GM21619 (cell line): ENCODE measurements at regions not wholly inside any gene's neighbourhood (a gene's known extent, or its start where the extent isn't known, plus 50 kb on each side); places are given as distances from the start of the nearest gene placed in this dataset.

Source experiments
- ATAC-seq: cut with Tn5 transposase; IDR thresholded peaks from one replicate; pipeline ENCODE4 v1.9.1; 2021; ENCODE audit not compliant: unreplicated experiment

GRCh38 chr17:5635949-5636348, 51.6 kb upstream of the NLRP1 start:
- ATAC-seq, result no peak

GRCh38 chr17:5638596-5638995, 54.3 kb upstream of the NLRP1 start:
- ATAC-seq, result no peak

- ATAC-seq, result no peak
Observed at GRCh38 chr17:5640726-5641125, 56.4 kb upstream of the NLRP1 start.

DNA sequence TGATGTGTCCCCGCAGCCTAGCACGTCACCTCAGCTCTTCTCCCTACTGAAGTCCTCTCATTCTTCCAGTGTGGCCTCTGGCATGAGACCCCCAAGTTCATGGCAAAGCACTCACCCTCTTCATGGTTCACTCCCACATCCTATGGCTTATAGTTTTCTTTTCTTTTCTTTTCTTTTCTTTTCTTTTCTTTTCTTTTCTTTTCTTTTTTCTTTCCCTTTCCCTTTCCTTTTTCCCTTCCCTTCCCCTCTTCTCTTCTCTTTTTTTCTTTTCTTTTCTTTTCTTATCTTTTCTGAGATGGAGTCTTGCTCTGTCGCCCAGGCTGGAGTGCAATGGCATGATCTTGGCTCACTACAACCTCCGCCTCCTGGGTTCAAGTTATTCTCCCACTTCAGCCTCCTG, 58.4 kb upstream of the NLRP1 start:
- no peak for ATAC-seq

DNA sequence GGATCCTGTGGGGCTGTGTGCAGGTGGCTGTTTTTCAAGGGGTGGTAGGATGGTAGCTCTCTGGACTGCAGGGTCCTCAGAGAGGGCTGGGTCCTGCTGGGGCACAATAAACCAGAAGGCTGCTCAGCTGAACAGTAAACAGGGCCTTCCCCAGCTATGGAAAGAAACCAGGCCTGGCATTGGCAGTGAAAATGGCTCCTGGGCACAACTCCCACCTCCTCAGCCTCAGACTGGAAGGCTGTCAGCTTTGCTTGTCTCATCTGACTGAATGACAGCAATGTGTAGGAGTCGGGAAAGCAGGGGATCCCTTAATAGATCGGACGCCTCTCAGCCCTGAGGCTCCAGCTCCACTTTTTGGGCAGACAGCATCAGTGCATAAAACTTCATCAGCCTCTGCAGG, 59.8 kb upstream of the NLRP1 start:
- no peak for ATAC-seq

GRCh38 chr17:5651348-5651747, 67.0 kb upstream of the NLRP1 start:
- no peak for ATAC-seq

DNA sequence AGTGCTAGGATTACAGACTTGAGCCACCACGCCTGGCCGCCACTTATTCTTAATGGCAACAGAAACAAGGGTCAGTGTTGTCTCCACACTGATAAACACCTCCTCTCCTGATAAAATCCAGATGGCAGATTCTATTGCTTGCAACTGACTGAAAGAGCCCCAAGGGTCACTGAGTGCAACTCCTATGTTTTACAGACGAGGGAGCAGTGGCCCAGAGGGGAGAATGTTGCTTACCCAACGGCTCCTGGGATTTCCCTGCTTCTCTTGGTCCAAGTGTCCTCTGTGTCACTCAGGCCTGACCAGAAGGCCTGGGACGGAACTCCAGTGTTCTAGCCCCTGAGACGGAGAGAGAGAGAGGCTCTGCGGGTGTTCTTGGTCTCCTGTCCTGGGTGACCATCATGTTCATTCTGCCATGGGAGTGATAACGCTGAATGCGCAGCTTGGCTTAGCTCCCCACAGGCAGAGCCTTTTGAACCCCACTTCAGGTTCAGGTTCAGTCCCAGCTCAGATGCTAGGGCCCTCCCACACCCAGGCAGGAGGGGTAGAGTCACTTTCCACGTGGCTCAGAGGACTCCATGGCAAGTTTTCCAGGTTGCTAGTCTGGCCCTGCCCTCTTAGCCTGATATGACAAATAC, 77.3 kb upstream of the NLRP1 start:
- no peak for ATAC-seq

GRCh38 chr17:5662409-5663085, 78.2 kb upstream of the NLRP1 start:
- ATAC-seq, result no peak

- ATAC-seq, result no peak
Observed at GRCh38 chr17:5665164-5665563, 80.9 kb upstream of the NLRP1 start.

- no peak for ATAC-seq
Observed at GRCh38 chr17:5667871-5668270, 83.6 kb upstream of the NLRP1 start.

- ATAC-seq, result no peak
Observed at GRCh38 chr17:5668557-5669138, 84.3 kb upstream of the NLRP1 start.

GRCh38 chr17:5669191-5669590, 84.9 kb upstream of the NLRP1 start:
- ATAC-seq, result no peak

- no peak for ATAC-seq
Observed at GRCh38 chr17:5672141-5672540, 87.8 kb upstream of the NLRP1 start.

- no peak for ATAC-seq
Observed at GRCh38 chr17:5672815-5673430, 88.6 kb upstream of the NLRP1 start.

DNA sequence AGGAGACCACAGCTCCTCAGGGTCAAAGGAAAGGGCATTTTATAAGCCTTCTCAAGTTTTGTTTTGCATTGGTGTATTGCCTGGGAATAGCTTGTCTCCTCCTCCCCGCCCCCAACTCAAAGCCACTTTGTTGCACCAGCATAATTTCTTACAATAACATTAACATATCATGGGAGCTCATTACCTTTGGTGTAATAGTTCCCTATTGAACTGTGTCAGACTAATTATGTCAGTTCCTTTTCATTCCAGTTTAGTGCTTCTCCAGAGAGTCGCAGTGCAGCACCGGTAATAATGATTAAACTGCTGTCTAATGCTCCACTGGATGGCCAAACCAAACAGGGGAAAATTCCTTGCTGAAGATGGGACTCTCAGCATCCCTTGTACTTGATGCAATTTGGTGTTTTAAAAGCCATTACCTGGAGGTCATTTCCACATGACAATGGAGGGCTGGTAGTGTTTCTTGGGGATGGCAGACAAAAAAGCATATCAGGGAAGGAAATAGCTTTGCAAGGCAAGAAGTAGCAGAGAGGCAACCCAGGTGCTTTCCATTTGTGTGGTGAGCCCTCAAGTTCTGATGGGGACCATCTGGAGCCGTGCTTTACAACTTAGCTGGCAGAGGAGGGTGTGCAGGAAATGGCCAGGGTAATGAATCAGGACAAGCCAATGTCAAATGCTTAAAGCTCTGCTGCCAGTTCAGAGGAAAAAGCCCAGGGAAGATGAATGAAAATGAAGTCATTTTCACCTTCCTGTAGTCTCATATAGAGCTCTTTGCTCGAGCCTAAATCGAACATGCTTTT, 91.5 kb upstream of the NLRP1 start:
- no peak for ATAC-seq

DNA sequence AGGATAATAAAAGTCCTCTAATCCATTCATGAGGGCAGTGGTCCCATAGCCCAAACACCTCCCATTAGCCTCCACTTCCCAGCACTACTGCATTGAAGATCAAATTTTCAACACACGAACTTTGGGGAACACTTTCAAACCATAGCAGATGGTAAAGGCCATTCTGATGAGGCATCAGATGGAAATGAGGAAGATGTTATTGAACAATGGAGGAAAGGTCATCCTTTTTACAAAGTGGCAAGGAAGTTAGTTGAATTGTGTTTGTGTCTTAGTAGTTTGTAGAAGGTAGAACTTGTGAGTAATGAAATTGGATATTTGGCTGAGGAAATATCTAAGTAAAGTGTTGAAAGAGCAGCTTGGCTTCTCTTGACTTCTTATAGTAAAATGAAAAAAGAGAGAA, 93.3 kb upstream of the NLRP1 start:
- ATAC-seq, result no peak

DNA sequence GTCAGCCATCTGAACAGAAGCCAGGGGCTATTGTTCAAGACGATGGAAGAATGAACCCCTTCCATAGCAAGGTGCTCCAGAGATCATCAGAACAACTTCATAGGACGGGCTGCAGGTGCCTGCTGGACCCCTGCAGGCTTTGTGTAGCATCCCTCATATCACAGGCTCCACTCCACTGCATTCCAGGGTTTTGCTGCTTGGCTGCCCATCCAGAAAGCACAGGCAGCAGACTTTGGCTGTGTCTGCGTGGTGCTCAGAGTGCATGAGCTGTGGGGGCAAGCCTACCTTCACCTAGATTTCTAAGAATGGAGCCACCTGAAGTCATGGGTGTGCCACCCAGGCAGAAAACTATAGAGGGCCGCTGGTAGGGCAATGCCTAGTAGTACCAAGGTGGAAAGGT, 93.9 kb upstream of the NLRP1 start:
- no peak for ATAC-seq

GRCh38 chr17:5680766-5681165, 96.5 kb upstream of the NLRP1 start:
- no peak for ATAC-seq

DNA sequence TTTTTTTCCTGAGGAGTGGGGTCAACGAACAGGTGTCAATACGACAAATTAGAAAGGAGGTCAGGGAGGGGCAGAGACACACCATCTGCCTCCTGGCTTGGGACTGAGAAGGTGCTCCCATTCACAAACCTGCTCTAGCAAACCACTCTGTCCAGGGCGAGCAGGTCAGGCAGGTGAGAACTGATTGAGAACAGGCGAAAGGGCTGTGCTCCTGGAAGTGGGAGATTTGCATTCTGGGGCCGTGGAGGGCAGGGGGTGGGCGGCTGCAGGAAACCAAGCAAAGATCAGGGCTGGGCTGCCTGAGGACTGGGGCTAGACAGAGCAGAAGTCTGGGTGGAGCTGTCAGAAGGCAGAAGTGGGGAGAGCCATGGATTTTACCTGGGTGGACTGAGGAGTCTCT, 98.9 kb upstream of the NLRP1 start:
- ATAC-seq, result no peak

GRCh38 chr17:5686074-5686635, 101.8 kb upstream of the NLRP1 start:
- no peak for ATAC-seq

DNA sequence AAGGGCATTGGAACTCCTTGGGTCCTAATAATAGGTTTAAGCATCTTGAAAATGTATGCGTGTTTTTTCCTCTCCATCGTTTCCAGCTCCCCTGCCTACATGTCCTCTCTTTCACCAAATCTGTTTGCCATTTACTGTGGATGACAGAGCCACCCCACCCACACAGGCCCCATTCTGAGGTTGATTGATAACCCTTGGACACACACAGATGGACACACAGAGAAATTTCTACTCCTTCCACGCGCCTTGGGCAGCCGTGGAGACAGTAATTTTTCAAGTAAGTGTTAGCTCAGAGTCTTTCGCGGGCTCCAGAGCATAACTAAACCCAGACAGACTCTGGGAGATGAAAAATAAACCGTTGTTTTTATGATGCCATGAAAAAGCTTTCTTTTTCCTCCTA, 103.3 kb upstream of the NLRP1 start:
- ATAC-seq, result no peak
